ENCODE measurements at regions not wholly inside any gene's neighbourhood (a gene's known extent, or its start where the extent isn't known, plus 50 kb on each side); places are given as distances from the start of the nearest gene placed in this dataset.
"Not testable (repeated sequence)": the region's sequence is repeated elsewhere in the genome, so short reads cannot be mapped to it uniquely, and the experiment has no call there.

GRCh38 chr17:63070031-63070430, 104.0 kb downstream of the TANC2 start:
- H3K9me3 ChIP-seq (ENCODE audit: control insufficient read depth in 1 of 2, low read length in 2 of 2) = no peaks in the 10 kb centered on the region
- H3K36me3 ChIP-seq (ENCODE audit: control insufficient read depth in 1 of 2, insufficient read depth in 2 of 2, low read length in 2 of 2) = no peaks in the 10 kb centered on the region
- no peak overlapping the region for H3K4me3 ChIP-seq (ENCODE audit: low read depth in 1 of 2, low read length in 2 of 2)
- H3K27ac ChIP-seq (ENCODE audit: low read depth, low read length) = no peak overlapping the region
- H3K9ac ChIP-seq (ENCODE audit: low read depth in 1 of 2, low read length in 2 of 2) = no peak overlapping the region
- H3K27me3 ChIP-seq (ENCODE audit: control insufficient read depth in 1 of 2, insufficient read depth in 2 of 2, low read length in 2 of 2) = no peaks in the 10 kb centered on the region
- H3K4me1 ChIP-seq (ENCODE audit: control insufficient read depth in 1 of 2, insufficient read depth in 2 of 2, low read length in 2 of 2) = no peaks in the 10 kb centered on the region

GRCh38 chr17:63071797-63072196, 105.8 kb downstream of the TANC2 start:
- Histone ChIP-seq H3K4me3 (ENCODE audit: low read depth in 1 of 2, low read length in 2 of 2) (no peak overlapping the region), H3K27me3 (ENCODE audit: control insufficient read depth in 1 of 2, insufficient read depth in 2 of 2, low read length in 2 of 2) (no peaks in the 10 kb centered on the region), H3K4me1 (ENCODE audit: control insufficient read depth in 1 of 2, insufficient read depth in 2 of 2, low read length in 2 of 2) (no peaks in the 10 kb centered on the region), H3K27ac (ENCODE audit: low read depth, low read length) (no peak overlapping the region), H3K9ac (ENCODE audit: low read depth in 1 of 2, low read length in 2 of 2) (no peak overlapping the region), H3K9me3 (ENCODE audit: control insufficient read depth in 1 of 2, low read length in 2 of 2) (no peaks in the 10 kb centered on the region), H3K36me3 (ENCODE audit: control insufficient read depth in 1 of 2, insufficient read depth in 2 of 2, low read length in 2 of 2) (no peaks in the 10 kb centered on the region)

- H3K36me3 ChIP-seq (ENCODE audit: control insufficient read depth in 1 of 2, insufficient read depth in 2 of 2, low read length in 2 of 2) = no peaks in the 10 kb centered on the region
- H3K4me3 ChIP-seq (ENCODE audit: low read depth in 1 of 2, low read length in 2 of 2) = no peak overlapping the region
- no peak overlapping the region for H3K27ac ChIP-seq (ENCODE audit: low read depth, low read length)
- no peaks in the 10 kb centered on the region for H3K4me1 ChIP-seq (ENCODE audit: control insufficient read depth in 1 of 2, insufficient read depth in 2 of 2, low read length in 2 of 2)
- H3K27me3 ChIP-seq (ENCODE audit: control insufficient read depth in 1 of 2, insufficient read depth in 2 of 2, low read length in 2 of 2) = no peaks in the 10 kb centered on the region
- H3K9me3 ChIP-seq (ENCODE audit: control insufficient read depth in 1 of 2, low read length in 2 of 2) = no peaks in the 10 kb centered on the region
- no peak overlapping the region for H3K9ac ChIP-seq (ENCODE audit: low read depth in 1 of 2, low read length in 2 of 2)
These were observed 109.9 kb downstream of the TANC2 start for GRCh38 chr17:63075969-63076368.

- no peak overlapping the region for H3K9ac ChIP-seq (ENCODE audit: low read depth in 1 of 2, low read length in 2 of 2)
- no peak overlapping the region for H3K4me3 ChIP-seq (ENCODE audit: low read depth in 1 of 2, low read length in 2 of 2)
These were observed 112.7 kb downstream of the TANC2 start for GRCh38 chr17:63078707-63079106.

GRCh38 chr17:63082273-63082861, 116.3 kb downstream of the TANC2 start:
- H3K4me3 ChIP-seq (ENCODE audit: low read depth in 1 of 2, low read length in 2 of 2) = no peak overlapping the region
- no peaks in the 10 kb centered on the region for H3K27me3 ChIP-seq (ENCODE audit: control insufficient read depth in 1 of 2, insufficient read depth in 2 of 2, low read length in 2 of 2)
- peaks cover 0 to 4% of the 10 kb centered on the region in 2 donors for H3K4me1 ChIP-seq (ENCODE audit: control insufficient read depth in 1 of 2, insufficient read depth in 2 of 2, low read length in 2 of 2)

More at GRCh38 chr17:63078707-63079106, 112.7 kb downstream of the TANC2 start:
- H3K27ac ChIP-seq (ENCODE audit: low read depth, low read length) = no peak overlapping the region
- no peaks in the 10 kb centered on the region for H3K4me1 ChIP-seq (ENCODE audit: control insufficient read depth in 1 of 2, insufficient read depth in 2 of 2, low read length in 2 of 2)
- no peaks in the 10 kb centered on the region for H3K36me3 ChIP-seq (ENCODE audit: control insufficient read depth in 1 of 2, insufficient read depth in 2 of 2, low read length in 2 of 2)
- H3K9me3 ChIP-seq (ENCODE audit: control insufficient read depth in 1 of 2, low read length in 2 of 2) = no peaks in the 10 kb centered on the region
- H3K27me3 ChIP-seq (ENCODE audit: control insufficient read depth in 1 of 2, insufficient read depth in 2 of 2, low read length in 2 of 2) = no peaks in the 10 kb centered on the region

GRCh38 chr17:63082952-63083351, 116.9 kb downstream of the TANC2 start:
- peaks cover 0 to 4% of the 10 kb centered on the region in 2 donors for H3K4me1 ChIP-seq (ENCODE audit: control insufficient read depth in 1 of 2, insufficient read depth in 2 of 2, low read length in 2 of 2)
- H3K36me3 ChIP-seq (ENCODE audit: control insufficient read depth in 1 of 2, insufficient read depth in 2 of 2, low read length in 2 of 2) = no peaks in the 10 kb centered on the region
- H3K9ac ChIP-seq (ENCODE audit: low read depth in 1 of 2, low read length in 2 of 2) = no peak overlapping the region
- H3K4me3 ChIP-seq (ENCODE audit: low read depth in 1 of 2, low read length in 2 of 2) = no peak overlapping the region
- H3K27me3 ChIP-seq (ENCODE audit: control insufficient read depth in 1 of 2, insufficient read depth in 2 of 2, low read length in 2 of 2) = no peaks in the 10 kb centered on the region
- H3K27ac ChIP-seq (ENCODE audit: low read depth, low read length) = no peak overlapping the region
- no peaks in the 10 kb centered on the region for H3K9me3 ChIP-seq (ENCODE audit: control insufficient read depth in 1 of 2, low read length in 2 of 2)

More at GRCh38 chr17:63082273-63082861, 116.3 kb downstream of the TANC2 start:
- Histone ChIP-seq H3K36me3 (ENCODE audit: control insufficient read depth in 1 of 2, insufficient read depth in 2 of 2, low read length in 2 of 2) (no peaks in the 10 kb centered on the region), H3K27ac (ENCODE audit: low read depth, low read length) (no peak overlapping the region), H3K9me3 (ENCODE audit: control insufficient read depth in 1 of 2, low read length in 2 of 2) (no peaks in the 10 kb centered on the region), H3K9ac (ENCODE audit: low read depth in 1 of 2, low read length in 2 of 2) (no peak overlapping the region)

GRCh38 chr17:63086483-63087185, 120.6 kb downstream of the TANC2 start:
- Histone ChIP-seq H3K9me3 (ENCODE audit: control insufficient read depth in 1 of 2, low read length in 2 of 2) (no peaks in the 10 kb centered on the region), H3K27ac (ENCODE audit: low read depth, low read length) (no peak overlapping the region), H3K36me3 (ENCODE audit: control insufficient read depth in 1 of 2, insufficient read depth in 2 of 2, low read length in 2 of 2) (no peaks in the 10 kb centered on the region), H3K9ac (ENCODE audit: low read depth in 1 of 2, low read length in 2 of 2) (no peak overlapping the region), H3K4me1 (ENCODE audit: control insufficient read depth in 1 of 2, insufficient read depth in 2 of 2, low read length in 2 of 2) (peaks cover 0 to 4% of the 10 kb centered on the region in 2 donors), H3K27me3 (ENCODE audit: control insufficient read depth in 1 of 2, insufficient read depth in 2 of 2, low read length in 2 of 2) (no peaks in the 10 kb centered on the region), H3K4me3 (ENCODE audit: low read depth in 1 of 2, low read length in 2 of 2) (no peak overlapping the region)

- H3K27me3 ChIP-seq (ENCODE audit: control insufficient read depth in 1 of 2, insufficient read depth in 2 of 2, low read length in 2 of 2); H3K27ac ChIP-seq (ENCODE audit: low read depth, low read length); H3K9me3 ChIP-seq (ENCODE audit: control insufficient read depth in 1 of 2, low read length in 2 of 2); H3K9ac ChIP-seq (ENCODE audit: low read depth in 1 of 2, low read length in 2 of 2); H3K4me1 ChIP-seq (ENCODE audit: control insufficient read depth in 1 of 2, insufficient read depth in 2 of 2, low read length in 2 of 2); H3K36me3 ChIP-seq (ENCODE audit: control insufficient read depth in 1 of 2, insufficient read depth in 2 of 2, low read length in 2 of 2); H3K4me3 ChIP-seq (ENCODE audit: low read depth in 1 of 2, low read length in 2 of 2): not testable (repeated sequence)
These were observed 124.5 kb downstream of the TANC2 start for GRCh38 chr17:63090358-63091114.

- not testable (repeated sequence) for H3K4me1 ChIP-seq (ENCODE audit: control insufficient read depth in 1 of 2, insufficient read depth in 2 of 2, low read length in 2 of 2); H3K27me3 ChIP-seq (ENCODE audit: control insufficient read depth in 1 of 2, insufficient read depth in 2 of 2, low read length in 2 of 2); H3K36me3 ChIP-seq (ENCODE audit: control insufficient read depth in 1 of 2, insufficient read depth in 2 of 2, low read length in 2 of 2); H3K27ac ChIP-seq (ENCODE audit: low read depth, low read length); H3K4me3 ChIP-seq (ENCODE audit: low read depth in 1 of 2, low read length in 2 of 2); H3K9ac ChIP-seq (ENCODE audit: low read depth in 1 of 2, low read length in 2 of 2); H3K9me3 ChIP-seq (ENCODE audit: control insufficient read depth in 1 of 2, low read length in 2 of 2)
These were observed 125.9 kb downstream of the TANC2 start for GRCh38 chr17:63091909-63092308.

- Histone ChIP-seq H3K27me3 (ENCODE audit: control insufficient read depth in 1 of 2, insufficient read depth in 2 of 2, low read length in 2 of 2) (no peaks in the 10 kb centered on the region), H3K36me3 (ENCODE audit: control insufficient read depth in 1 of 2, insufficient read depth in 2 of 2, low read length in 2 of 2) (no peaks in the 10 kb centered on the region), H3K27ac (ENCODE audit: low read depth, low read length) (no peak overlapping the region), H3K4me1 (ENCODE audit: control insufficient read depth in 1 of 2, insufficient read depth in 2 of 2, low read length in 2 of 2) (no peaks in the 10 kb centered on the region), H3K9me3 (ENCODE audit: control insufficient read depth in 1 of 2, low read length in 2 of 2) (no peaks in the 10 kb centered on the region), H3K9ac (ENCODE audit: low read depth in 1 of 2, low read length in 2 of 2) (no peak overlapping the region), H3K4me3 (ENCODE audit: low read depth in 1 of 2, low read length in 2 of 2) (no peak overlapping the region)
These were observed 128.6 kb downstream of the TANC2 start for GRCh38 chr17:63094631-63095030.

Measured in duodenal mucosa (tissue), 2 donors.